HG02870 (cell line): ENCODE measurements at regions not wholly inside any gene's neighbourhood (a gene's known extent, or its start where the extent isn't known, plus 50 kb on each side); places are given as distances from the start of the nearest gene placed in this dataset.

Experiments
- ATAC-seq: cut with Tn5 transposase; IDR thresholded peaks from one replicate; pipeline ENCODE4 v1.9.1; 2021; ENCODE audit warnings: mild to moderate bottlenecking, moderate library complexity; ENCODE audit not compliant: unreplicated experiment

DNA sequence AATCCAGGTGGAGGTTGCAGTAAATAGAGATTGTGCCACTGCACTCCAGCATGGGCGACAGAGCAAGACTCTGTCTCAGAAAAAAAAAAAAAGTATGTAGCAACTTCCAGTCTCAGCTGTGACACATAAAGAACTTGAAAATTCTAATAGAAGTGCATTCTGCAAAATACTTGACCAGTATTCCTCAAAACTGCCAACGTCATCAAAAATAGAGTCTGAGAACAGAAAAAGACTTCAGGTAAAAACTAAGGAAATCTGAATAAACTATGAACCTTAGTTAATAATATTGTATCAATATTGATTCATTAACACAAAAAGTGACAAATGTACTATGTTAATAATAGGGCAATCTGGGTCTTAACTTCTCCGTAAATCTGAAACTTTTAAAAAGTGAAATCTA, 76.7 kb upstream of the WDR75 start:
- ATAC-seq: no peak

DNA sequence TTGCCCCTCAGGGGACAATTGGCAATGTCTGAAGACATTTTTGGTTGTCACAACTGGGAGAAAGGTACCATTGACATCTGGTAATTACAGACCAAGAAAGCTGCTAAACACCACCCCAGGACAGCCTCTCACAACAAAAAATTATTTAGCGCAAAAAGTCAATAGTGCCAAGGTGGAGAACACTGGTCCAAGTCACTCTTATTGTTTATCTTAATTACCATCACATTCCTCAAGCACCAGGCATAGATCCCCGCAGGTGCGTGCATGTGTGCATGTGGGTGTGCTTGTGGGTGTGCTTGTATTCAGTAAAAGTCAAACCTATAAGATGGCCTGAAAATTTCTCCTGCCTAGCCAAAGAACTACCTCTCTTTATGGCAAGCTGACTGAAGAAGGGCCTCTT, 74.9 kb upstream of the WDR75 start:
- no peak for ATAC-seq

DNA sequence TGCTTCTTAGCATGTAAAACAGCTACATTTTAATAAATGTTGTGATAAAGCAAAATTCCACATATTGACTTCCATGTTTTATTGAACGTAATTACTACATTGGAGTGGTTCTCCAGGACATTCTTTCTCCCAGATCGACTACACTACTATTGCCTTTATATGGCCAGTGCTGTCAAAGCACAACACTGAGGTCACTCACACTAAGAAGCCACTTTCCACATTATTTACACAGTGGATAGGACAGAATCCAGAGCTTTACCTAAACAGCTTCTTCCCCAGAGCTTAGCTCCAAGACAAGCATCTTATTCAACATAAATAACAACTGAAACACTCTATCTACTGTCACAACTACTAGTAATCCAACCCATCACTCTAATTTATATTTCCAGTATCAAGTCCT, 73.9 kb upstream of the WDR75 start:
- no peak for ATAC-seq

DNA sequence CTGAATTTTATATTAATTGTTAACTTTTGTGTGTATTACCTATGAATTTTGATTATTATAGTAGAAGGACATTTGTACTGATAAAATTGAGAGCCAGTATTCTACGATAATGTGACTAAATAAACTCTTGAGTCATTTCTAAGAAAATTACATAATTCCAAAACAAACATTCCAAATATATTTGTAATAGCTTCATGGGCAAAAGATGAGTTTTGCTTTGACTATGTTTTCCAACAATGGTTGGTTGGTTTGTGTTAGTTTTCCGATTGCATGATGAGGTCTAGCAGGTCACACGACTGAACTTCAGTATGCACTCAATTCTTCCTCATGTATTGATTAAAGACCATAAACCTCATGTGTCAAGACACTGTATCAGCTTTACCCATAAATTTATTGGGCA, 71.7 kb upstream of the WDR75 start:
- no peak for ATAC-seq

DNA sequence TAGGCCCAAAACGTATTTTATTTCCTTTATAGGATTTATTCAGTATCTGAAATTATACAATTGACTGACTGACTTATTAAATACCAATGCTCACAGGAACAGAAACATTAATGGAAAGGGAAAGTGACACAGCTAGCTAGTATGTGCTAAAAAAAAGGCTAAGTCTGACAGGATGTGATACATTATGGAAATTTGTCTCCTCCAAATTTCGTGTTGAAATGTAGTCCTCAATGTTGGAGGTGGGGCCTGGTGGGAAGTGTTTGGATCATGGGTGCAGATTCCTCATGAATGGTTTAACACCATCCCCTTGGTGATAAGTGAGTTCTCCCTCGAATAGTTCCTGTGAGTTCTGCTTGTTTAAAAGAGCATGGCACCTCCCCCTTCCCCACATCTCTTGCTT, 70.6 kb upstream of the WDR75 start:
- no peak for ATAC-seq

DNA sequence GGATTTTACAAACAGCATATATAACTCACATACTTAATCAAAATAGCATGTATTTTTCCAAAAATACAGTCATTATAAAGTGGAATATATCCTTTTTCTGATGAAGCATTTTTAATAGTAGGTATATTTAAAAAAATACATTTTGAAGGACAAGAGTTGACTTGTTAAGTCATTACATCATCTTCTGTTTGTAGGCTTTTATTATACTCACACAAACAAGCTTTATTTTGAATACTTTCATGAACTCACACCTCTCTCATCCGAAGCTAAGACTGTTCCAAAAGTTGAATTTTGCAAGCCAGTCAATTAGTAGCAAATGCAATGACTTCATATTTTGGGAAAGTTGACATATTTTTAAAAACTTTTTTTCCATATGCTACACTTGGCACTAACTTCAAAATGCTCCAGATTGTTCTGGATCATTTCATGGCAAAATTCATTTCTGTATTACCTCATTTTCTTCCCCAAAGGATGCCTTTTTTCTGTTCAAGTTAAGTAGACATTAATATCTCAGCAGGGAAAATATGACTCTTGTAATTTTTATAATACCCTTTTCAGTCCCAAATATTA, 68.5 kb upstream of the WDR75 start:
- no peak for ATAC-seq

DNA sequence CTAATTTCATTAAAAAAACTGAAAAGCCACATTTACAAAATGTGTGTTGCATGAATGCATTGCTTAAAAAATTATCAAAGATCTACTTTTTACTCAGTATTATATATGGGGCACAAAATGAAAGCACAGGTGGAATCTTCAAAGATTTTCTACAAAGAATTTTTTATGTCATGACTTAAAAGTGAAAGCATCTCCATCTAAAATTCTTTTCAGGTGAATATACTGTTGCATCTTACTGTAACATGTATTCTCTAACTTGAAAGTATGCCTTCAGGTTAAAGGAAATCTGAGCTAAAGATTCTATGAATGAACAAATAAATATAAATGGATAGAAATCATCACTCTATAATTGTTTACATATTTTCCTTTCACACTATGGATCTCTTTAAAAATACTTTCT, 66.8 kb upstream of the WDR75 start:
- no peak for ATAC-seq

DNA sequence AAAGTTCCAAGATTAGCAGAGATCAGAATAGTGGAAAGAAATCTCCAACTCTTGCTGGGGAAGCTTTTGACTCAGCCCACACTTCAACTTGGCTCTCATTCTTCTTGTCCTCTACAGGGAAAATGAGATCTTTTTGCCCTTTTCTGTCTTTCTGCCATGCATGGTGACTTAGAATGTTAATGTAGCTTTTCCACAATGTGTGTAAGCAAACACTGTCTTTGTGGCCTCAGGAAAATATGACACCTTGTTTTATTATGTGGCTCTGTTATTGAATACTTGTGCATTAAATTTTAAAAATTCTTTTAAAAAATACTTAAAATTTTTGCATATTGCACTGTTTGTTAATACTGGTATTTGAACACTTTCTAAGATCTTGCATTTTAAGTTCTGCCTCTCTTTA, 65.4 kb upstream of the WDR75 start:
- no peak for ATAC-seq

DNA sequence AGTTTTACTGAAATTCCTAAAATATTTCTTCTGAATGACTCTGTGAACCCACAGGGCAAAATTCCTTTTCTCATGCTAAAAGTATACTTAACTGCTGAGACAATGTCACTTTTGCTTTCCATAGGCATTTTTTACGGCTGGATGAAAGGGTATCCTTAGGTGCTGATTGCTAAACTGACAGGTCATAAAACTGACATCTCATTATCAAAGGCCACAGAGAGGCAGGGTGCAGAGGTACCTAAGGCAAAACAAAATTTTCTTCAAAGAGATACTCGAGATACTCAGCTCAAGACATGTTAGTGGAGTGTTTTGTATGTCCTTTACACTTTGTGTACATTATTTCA, 62.0 kb upstream of the WDR75 start:
- ATAC-seq: no peak

DNA sequence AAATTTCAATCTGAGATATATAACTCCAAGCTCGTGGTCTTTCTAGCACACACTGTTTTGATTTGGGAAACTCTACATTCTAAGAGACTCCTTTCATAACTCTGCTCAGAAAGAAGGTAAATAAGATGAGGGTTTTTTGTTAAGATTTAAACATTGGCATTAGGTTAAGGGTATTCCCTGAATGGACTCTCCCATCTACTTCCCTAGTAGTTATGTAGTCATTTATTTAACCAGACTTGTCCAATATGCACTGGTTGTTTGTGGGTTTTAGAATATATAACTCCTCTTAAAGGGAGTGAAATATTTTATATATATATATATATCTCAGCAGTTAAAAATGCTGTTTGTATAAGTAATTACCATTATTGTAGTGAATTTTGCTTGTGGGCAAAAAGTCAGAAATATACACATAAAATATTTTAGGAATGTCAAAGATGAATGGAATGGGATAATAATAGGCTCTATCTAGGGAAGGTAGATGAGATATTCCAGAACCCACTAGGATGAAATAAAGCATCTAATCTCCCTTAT, 61.5 kb upstream of the WDR75 start:
- no peak for ATAC-seq

DNA sequence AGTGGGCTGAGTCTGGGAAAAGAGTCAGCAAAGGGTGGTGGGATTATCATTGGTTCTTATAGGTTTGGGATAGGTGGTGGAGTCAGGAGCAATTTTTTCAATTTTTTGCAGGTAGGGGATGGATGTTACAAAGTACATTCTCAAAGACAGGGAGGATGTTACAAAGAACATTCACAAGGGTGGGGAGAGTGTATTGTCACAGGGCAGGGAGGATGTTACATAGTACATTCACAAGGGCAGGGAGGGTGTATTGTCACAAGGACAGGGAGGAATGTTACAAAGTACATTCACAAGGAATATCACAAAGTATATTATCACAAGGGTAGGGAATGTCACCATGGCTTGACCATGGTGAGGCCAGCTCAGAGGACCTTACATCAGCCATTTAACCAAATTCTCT, 58.6 kb upstream of the WDR75 start:
- no peak for ATAC-seq

DNA sequence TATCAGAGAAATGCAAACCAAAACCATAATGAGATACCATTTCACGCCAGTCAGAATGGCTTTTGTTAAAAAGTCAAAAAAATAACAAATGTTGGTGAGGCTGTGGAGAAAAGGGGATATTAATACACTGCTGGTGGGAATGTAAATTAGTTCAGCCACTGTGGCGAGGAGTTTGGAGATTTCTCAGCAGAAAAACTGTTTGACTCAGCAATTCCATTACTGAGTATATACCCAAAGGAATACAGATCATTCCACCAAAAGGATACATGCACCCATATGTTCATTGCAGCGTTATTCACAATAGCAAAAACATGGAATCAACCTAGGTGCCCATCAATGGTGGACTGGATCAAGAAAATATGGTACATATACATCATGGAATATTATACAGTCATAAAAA, 54.5 kb upstream of the WDR75 start:
- no peak for ATAC-seq

DNA sequence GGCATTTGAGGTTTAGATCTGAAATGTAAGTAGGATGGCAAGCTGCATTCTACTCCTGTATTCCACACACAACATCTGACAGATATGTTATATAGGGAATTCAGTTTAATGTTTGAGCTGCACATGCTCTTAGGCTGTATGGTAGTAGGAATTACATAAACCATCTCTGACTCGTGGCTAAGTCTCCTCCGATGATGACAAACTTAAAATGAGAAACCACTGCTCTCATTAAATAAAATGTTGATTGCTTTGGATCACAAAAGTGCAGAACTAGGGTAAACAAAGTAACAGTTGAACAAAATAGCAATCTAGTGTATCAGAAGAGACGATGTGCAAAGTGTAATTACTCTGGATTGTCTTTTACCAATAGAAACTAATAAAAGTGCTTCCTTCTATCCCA, 50.1 kb upstream of the WDR75 start:
- no peak for ATAC-seq
